ENCODE measurements at regions not wholly inside any gene's neighbourhood (a gene's known extent, or its start where the extent isn't known, plus 50 kb on each side); places are given as distances from the start of the nearest gene placed in this dataset.
"Not testable (repeated sequence)": the region's sequence is repeated elsewhere in the genome, so short reads cannot be mapped to it uniquely, and the experiment has no call there.

- no peak for DNase-seq
These were observed 852.8 kb upstream of the ACVR2A start for GRCh38 chr2:146992057-146992456.

- no peak for DNase-seq
These were observed 854.3 kb upstream of the ACVR2A start for GRCh38 chr2:146990311-146991054.

GRCh38 chr2:146989741-146990140 is 855.1 kb upstream of the ACVR2A start:
- no peak for DNase-seq

GRCh38 chr2:146987996-146988395 is 856.8 kb upstream of the ACVR2A start:
- no peak for DNase-seq

- DNase-seq, result no peak
These were observed 858.7 kb upstream of the ACVR2A start for GRCh38 chr2:146986161-146986560.

GRCh38 chr2:146985753-146986152 is 859.1 kb upstream of the ACVR2A start:
- DNase-seq, result no peak

- DNase-seq, result no peak
These were observed 860.8 kb upstream of the ACVR2A start for GRCh38 chr2:146984014-146984413.

GRCh38 chr2:146982393-146982846 is 862.4 kb upstream of the ACVR2A start:
- DNase-seq, result no peak

- no peak for DNase-seq
These were observed 862.9 kb upstream of the ACVR2A start for GRCh38 chr2:146981921-146982320.

- no peak for DNase-seq
These were observed 865.1 kb upstream of the ACVR2A start for GRCh38 chr2:146979746-146980145.

GRCh38 chr2:146978577-146979555 is 866.0 kb upstream of the ACVR2A start:
- DNase-seq, result no peak

- not testable (repeated sequence) for DNase-seq
These were observed 873.8 kb upstream of the ACVR2A start for GRCh38 chr2:146970981-146971380.

GRCh38 chr2:146969703-146970102 is 875.1 kb upstream of the ACVR2A start:
- not testable (repeated sequence) for DNase-seq

- DNase-seq, result no peak
These were observed 880.3 kb upstream of the ACVR2A start for GRCh38 chr2:146964494-146964893.

GRCh38 chr2:146954544-146954943 is 890.3 kb upstream of the ACVR2A start:
- no peak for DNase-seq

- no peak for DNase-seq
These were observed 892.1 kb upstream of the ACVR2A start for GRCh38 chr2:146952696-146953095.

GRCh38 chr2:146950911-146951310 is 893.9 kb upstream of the ACVR2A start:
- no peak for DNase-seq

GRCh38 chr2:146950361-146950760 is 894.5 kb upstream of the ACVR2A start:
- DNase-seq, result no peak

- DNase-seq, result no peak
These were observed 895.4 kb upstream of the ACVR2A start for GRCh38 chr2:146949400-146949799.

- no peak for DNase-seq
These were observed 900.2 kb upstream of the ACVR2A start for GRCh38 chr2:146944601-146945000.

GRCh38 chr2:146939991-146940685 is 904.7 kb upstream of the ACVR2A start:
- no peak for DNase-seq

- no peak for DNase-seq
These were observed 909.9 kb upstream of the ACVR2A start for GRCh38 chr2:146934921-146935320.

- DNase-seq, result no peak
These were observed 913.7 kb upstream of the ACVR2A start for GRCh38 chr2:146931109-146931508.

All from NCI-H2029 (cell line).